GM12865 (cell line): ENCODE measurements at regions not wholly inside any gene's neighbourhood (a gene's known extent, or its start where the extent isn't known, plus 50 kb on each side); places are given as distances from the start of the nearest gene placed in this dataset.

ENCODE experiments used
- DNase-seq: peaks from one replicate; pipeline ENCODE4 v3.0.0; 2010; ENCODE audit warnings: low read depth
- H3K4me3 ChIP-seq: 2 replicates; pipeline ENCODE4 v1.5.1; 2011; ENCODE audit warnings: mild to moderate bottlenecking, low read depth, low read length, control low read depth
- TF ChIP-seq, protein P1 (sequence below): IDR thresholded peaks from 2 replicates; pipeline ENCODE4 v1.5.1; 2011; ENCODE audit warnings: low read length, control low read depth, low read depth, inconsistent platforms; ENCODE audit not compliant: insufficient read depth; ENCODE audit errors: missing control alignments

DNA sequence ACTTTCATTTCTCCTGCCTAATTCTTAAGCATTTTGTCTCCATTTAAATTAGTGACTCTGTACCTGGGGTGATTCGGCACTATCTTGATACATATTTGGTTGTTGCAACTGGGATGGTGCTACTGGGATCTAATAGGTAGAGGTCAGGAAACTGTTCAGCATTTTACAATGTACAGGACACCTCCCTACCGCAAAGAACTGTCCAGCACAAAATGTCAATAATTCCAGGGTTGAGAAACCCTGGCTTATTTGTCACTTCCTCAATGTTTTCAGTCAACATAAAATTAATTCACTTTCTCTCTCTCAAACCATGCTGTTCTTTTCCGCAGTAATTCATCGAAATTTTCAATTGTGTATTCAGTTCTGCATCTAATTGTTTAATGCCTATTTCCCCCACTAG lies 151.4 kb upstream of the CALCR start:
- no peak overlapping the region for H3K4me3 ChIP-seq
- TF ChIP-seq, protein P1, sequence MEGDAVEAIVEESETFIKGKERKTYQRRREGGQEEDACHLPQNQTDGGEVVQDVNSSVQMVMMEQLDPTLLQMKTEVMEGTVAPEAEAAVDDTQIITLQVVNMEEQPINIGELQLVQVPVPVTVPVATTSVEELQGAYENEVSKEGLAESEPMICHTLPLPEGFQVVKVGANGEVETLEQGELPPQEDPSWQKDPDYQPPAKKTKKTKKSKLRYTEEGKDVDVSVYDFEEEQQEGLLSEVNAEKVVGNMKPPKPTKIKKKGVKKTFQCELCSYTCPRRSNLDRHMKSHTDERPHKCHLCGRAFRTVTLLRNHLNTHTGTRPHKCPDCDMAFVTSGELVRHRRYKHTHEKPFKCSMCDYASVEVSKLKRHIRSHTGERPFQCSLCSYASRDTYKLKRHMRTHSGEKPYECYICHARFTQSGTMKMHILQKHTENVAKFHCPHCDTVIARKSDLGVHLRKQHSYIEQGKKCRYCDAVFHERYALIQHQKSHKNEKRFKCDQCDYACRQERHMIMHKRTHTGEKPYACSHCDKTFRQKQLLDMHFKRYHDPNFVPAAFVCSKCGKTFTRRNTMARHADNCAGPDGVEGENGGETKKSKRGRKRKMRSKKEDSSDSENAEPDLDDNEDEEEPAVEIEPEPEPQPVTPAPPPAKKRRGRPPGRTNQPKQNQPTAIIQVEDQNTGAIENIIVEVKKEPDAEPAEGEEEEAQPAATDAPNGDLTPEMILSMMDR, result no peak
- DNase-seq, result no peak

DNA sequence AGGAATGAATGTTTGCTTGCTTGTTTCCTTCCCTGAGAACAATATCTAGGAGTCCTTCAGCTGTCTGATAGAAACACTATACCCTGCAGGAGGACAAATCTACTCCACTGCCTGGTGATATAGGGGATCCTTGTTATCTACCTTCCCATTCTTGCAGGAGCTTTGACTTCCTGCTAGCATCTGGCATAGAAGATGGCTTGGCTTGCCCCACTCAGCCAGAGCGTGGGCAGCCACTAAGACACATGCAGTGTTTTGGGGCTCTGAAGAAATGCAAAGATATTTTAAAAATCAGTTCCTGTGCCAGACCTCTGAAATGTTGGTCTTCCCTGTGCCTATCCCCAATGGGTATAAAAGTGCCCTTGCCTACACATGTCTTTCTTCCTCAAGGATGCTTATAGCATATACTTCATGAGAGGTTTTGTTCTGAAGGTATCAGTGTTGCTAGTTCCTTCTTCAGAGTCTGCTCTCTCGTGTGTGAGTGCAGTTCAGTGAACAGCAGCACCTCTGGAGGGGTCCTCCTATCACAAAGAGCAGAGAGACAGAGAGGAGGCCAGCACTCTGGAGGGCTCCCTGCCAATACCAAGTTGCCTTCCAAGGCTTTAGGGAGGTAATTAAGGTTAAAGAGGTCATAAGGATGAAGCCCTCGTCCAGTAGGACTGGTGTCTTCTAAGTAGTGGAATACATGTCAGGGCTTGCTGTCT lies 149.1 kb upstream of the CALCR start:
- no peak for DNase-seq
- H3K4me3 ChIP-seq, result no peak overlapping the region
- TF ChIP-seq, protein P1, result no peak

DNA sequence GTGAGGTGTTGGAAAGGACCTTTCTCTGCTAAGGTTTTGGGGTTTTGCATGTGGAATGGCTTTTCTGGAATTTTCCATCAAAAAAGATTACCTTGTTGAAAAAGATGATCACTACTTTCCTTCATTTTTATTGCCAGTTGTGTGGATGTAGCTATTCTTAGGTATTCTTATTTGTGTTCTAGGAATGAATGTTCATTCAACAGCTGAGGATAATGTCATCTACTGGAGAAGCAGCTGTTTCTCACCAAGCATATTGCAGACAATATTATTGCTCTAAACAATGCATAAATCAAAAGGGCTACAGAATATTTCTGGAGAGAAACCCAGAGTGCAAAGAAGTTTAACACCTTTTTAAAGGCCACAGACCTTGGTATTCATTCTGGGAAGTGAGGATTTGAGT lies 145.6 kb upstream of the CALCR start:
- DNase-seq, result no peak
- H3K4me3 ChIP-seq, result no peak overlapping the region
- TF ChIP-seq, protein P1, result no peak

DNA sequence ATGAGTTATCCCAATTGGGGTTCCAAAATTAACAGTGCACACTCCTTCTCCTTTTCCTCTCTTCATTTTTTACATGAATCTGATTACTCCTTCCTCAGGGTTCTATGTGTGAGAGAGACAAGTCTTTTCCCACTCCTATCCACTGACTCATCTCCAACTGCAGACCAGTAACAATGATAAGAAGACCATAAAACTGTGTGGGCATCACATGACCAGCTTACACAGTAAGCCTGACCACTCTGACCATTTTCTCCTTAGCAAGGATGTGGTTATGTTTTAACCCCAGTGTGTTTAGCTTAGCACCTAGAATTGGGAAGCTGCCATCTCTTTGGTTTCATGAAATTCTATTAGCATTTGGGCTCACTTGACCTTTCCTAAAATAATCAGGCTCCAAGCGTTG lies 145.0 kb upstream of the CALCR start:
- DNase-seq, result no peak
- no peak overlapping the region for H3K4me3 ChIP-seq
- TF ChIP-seq, protein P1, result no peak

DNA sequence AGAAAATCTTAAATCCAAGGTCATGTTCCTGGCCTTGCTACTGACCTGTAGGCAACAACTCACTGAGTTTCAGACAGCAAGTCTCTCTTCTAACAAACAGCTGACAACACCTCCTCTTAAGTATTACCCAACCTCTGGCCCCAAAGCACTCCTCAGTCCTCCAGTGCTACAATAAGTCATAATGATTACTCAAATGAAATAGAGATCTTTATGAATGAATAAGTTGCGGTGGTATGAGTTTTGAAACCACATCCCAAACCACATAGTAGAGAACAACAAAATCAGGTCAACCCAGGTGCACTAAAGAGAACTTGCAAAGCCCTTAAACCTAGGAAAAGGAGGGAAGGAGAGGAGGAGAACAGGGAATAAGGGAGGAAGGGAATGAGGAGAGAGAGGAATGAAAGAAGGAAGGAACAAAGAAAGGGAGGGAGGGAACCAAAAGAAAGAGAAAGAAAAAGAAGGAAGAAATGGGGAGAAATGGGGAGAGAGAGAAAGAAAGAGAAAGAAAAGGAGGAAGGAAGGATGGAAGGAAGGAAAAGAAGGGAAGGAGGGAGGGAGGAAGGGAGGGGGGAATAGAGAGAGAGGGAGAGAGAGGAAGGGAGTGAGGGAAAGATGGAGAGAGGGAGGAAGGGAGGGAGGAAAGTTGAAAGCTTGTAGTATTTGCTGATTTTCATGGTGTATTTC lies 142.8 kb upstream of the CALCR start:
- no peak for DNase-seq
- TF ChIP-seq, protein P1, result no peak
- H3K4me3 ChIP-seq, result no peak overlapping the region

DNA sequence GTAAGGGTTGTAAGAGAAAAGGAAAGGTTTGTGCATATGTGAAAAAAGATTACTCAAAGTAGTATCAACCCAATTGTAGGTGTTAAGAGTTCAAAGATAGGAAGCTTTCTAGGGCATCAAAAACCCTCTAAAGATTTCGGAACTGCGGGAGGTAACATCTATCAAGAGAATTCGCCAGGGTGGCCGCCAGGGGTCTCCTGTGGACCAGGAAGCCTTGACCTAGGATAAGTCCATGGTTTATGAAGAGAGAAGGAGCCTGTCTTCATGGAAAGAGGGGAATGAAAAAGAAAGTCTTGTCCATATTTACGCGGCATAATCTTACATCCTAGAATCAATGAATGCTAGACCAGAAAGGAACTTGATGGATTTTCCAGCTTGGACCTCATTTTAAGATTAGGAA lies 140.7 kb upstream of the CALCR start:
- H3K4me3 ChIP-seq, result no peak overlapping the region
- peak; percentile 49 for DNase-seq
- TF ChIP-seq, protein P1, result peak; percentile 45
